HepG2 (cell line): ENCODE measurements at regions not wholly inside any gene's neighbourhood (a gene's known extent, or its start where the extent isn't known, plus 50 kb on each side); places are given as distances from the start of the nearest gene placed in this dataset.

Experiments used
- ZNF3 ChIP-seq: IDR thresholded peaks from 2 replicates; pipeline ENCODE4 v1.7.0; 2017; ENCODE audit warnings: inconsistent platforms
- TF ChIP-seq, protein P1 (sequence below): sonication (generic); formaldehyde crosslinking; IDR thresholded peaks from 2 replicates; pipeline ENCODE4 v1.5.0; 2020; ENCODE audit warnings: mild to moderate bottlenecking, missing genetic modification reagents, moderate library complexity

- TF ChIP-seq ZNF3, result no peak
- TF ChIP-seq, protein P1, sequence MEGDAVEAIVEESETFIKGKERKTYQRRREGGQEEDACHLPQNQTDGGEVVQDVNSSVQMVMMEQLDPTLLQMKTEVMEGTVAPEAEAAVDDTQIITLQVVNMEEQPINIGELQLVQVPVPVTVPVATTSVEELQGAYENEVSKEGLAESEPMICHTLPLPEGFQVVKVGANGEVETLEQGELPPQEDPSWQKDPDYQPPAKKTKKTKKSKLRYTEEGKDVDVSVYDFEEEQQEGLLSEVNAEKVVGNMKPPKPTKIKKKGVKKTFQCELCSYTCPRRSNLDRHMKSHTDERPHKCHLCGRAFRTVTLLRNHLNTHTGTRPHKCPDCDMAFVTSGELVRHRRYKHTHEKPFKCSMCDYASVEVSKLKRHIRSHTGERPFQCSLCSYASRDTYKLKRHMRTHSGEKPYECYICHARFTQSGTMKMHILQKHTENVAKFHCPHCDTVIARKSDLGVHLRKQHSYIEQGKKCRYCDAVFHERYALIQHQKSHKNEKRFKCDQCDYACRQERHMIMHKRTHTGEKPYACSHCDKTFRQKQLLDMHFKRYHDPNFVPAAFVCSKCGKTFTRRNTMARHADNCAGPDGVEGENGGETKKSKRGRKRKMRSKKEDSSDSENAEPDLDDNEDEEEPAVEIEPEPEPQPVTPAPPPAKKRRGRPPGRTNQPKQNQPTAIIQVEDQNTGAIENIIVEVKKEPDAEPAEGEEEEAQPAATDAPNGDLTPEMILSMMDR, result no peak
Measured at GRCh38 chr16:86797700-86798099, 219.4 kb downstream of the FOXL1 start.
